ENCODE measurements at regions not wholly inside any gene's neighbourhood (a gene's known extent, or its start where the extent isn't known, plus 50 kb on each side); places are given as distances from the start of the nearest gene placed in this dataset.

GRCh38 chr14:22491683-22492621 is 97.1 kb downstream of the DAD1 start:
- TF ChIP-seq ARNT (IDR thresholded peaks at IDR 0.05) (no peak), SP1 (IDR thresholded peaks at IDR 0.05) (no peak), SUZ12 (IDR thresholded peaks at IDR 0.05) (no peak), ZNF384 (IDR thresholded peaks at IDR 0.05) (no peak), NFRKB (IDR thresholded peaks at IDR 0.05) (no peak), LEF1 (IDR thresholded peaks at IDR 0.05; ENCODE audit: borderline replicate concordance) (no peak), PKNOX1 (IDR thresholded peaks at IDR 0.05) (no peak), TARDBP (IDR thresholded peaks at IDR 0.05) (no peak), FOXK2 (IDR thresholded peaks at IDR 0.05) (no peak), CTBP1 (IDR thresholded peaks at IDR 0.05; ENCODE audit: borderline replicate concordance) (no peak), BHLHE40 (IDR thresholded peaks at IDR 0.05; ENCODE audit: borderline replicate concordance) (no peak), FOXM1 (IDR thresholded peaks at IDR 0.05; ENCODE audit: borderline replicate concordance) (no peak), HDGF (IDR thresholded peaks at IDR 0.05; ENCODE audit: borderline replicate concordance) (no peak)

Measured in HEK293T (cell line).